ENCODE measurements at regions not wholly inside any gene's neighbourhood (a gene's known extent, or its start where the extent isn't known, plus 50 kb on each side); places are given as distances from the start of the nearest gene placed in this dataset.

DNA sequence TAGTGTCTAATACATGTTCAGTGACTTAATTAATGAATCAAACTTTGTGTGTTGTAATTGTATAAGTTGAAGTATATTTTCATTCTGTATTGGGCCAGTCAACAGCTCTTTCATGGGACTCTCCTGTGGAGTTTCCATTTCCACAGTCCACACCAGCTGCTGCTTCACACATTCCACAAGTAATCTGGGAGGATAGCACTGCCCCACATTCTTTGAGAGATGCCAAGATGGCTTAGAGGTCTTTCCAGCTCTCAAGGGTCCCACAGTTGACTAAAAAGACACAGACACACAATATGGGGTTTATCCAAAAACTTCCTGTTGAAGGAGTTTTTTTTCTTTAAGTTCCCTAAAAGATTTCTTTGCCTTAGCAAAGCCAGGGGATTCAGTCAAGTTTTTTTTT, 408.3 kb downstream of the AACS start:
- DNase-seq = no peak

DNA sequence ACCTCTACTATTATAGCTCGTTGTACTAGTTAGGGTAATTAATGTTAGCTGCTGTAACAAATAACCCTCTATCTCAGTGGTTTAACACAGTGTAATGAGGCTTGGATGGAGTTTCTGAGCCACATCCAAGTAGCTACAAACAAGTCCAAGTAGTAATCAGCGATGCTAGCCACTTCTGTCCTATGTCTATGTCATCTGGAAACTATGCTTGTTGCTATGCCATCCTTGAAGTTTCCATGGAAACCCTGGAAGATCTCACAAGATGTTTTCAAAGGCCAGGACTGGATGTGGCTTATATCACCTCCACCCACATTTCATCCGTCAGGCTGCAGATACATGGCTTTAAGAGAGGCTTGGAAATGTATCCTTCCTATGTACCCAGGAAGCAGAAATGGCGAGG, 422.1 kb downstream of the AACS start:
- peak in 4 of 58 donors; percentile 8 to 30 (median 26) for DNase-seq

GRCh38 chr12:125491553-125491952, 426.3 kb downstream of the AACS start:
- no peak for DNase-seq

GRCh38 chr12:125492354-125493270, 427.4 kb downstream of the AACS start:
- DNase-seq = no peak

- no peak for DNase-seq
These were observed 428.6 kb downstream of the AACS start for GRCh38 chr12:125493704-125494308.

GRCh38 chr12:125503128-125503527, 437.9 kb downstream of the AACS start:
- no peak for DNase-seq

GRCh38 chr12:125509195-125509594, 444.0 kb downstream of the AACS start:
- DNase-seq = no peak

DNA sequence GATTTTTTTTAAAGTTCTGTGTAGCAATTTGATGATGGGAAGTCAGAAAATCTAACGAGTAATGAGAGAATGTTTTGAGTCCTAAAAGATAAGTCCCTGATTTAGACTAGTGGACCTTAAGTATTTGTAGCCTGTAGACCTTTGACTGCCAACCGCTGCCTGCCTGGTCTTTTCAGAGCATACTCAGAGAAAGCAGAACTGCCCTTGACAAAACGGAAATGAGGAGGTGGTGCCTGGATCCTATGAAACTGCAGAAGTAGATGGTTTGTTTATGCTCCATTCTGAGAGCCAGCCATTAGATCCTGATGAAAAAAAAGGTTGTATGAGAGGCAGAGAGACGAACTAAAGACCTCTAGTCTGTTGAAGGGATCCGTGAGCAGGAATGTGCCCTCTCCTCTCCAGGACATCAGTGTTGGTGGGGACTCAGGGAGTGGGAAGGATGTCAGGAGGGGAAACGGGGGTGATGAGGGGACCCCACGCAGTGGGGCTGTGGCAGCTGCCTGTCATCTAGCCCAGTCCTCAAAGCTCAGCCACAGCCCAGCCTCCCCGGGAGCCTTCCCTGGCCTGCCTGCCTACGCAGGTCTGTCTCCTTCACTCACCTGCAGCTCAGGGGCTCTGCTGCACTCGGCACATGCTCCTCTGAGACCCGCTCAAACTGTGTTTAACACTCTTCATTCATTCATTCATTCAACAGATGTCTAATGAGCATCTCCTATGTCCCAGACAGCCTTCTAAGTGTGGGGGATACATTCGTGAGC, 447.5 kb downstream of the AACS start:
- no peak for DNase-seq

- no peak for DNase-seq
These were observed 450.7 kb downstream of the AACS start for GRCh38 chr12:125515887-125516286.

GRCh38 chr12:125518074-125518473, 452.8 kb downstream of the AACS start:
- no peak for DNase-seq

DNA sequence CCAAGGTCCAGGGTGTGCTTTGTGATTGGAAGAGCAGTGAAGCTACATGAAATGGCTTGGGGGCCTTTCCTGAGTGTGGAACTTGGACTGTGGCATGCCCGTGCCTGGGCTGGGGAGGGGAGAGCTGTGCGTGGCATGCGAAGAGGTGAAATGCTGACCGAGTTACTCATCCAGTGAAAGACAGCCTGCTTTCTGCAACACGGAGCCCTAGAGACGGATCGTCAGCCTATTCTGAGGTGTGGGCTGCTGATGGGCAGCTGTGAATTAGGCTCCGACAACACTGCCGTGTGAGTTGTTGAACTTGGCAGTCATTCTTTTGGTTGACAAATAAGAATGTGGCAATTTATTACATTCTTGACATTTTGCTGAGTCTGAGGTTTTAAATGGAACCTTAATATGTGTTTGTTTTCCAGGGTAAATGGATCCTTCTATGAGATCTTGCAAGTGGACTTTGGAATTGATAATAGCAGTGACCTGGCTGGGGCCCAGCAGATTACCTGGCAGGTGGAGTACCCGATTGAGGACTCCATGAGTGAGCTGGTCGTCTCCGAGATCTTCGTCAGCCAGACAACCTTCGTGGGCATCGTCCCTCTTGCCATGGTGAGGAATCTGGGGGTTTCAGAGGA, 453.9 kb downstream of the AACS start:
- no peak for DNase-seq

- DNase-seq = no peak
These were observed 460.6 kb downstream of the AACS start for GRCh38 chr12:125525879-125526278.

- DNase-seq = peak in 48 of 58 donors; percentile 18 to 94 (median 60)
These were observed 463.0 kb downstream of the AACS start for GRCh38 chr12:125528281-125528680.

DNA sequence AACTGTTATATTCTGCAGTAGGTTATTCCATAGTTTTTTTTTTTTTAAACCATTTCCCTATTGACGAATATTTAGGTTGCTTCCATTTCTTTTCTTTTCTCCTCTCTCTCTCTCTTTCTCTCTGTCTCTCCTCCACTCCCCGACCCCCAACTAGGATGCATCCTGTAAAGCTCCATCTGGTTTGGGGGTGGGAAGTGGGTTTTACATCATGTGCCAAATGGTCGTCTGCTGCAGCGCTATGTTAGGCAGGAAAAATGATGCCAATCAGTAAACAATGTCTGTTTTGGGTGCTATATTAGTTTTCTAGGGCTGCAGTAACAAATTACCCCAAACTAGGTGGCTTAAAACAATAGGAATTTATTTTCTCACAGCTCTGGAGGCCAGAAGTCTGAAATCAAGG, 465.0 kb downstream of the AACS start:
- no peak for DNase-seq

DNA sequence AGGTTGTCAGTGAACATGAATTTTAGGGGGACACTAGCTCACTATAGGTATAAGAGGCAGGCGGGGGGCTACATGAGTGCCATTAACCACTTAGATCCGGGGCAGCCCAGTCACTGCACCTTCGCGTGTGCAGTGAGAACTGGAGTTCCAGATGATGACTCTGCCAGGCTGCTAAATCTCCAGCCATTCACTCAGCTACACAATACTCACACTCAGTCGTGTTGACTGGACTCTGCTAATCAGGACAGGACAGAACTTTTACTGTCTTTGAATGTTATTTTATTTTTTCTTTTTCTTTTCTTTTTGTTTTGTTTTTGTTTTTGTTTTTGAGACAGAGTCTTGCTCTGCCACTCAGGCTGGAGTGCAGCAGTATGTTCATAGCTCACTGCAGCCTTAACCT, 465.6 kb downstream of the AACS start:
- no peak for DNase-seq

- no peak for DNase-seq
These were observed 466.3 kb downstream of the AACS start for GRCh38 chr12:125531574-125531973.

GRCh38 chr12:125533434-125534029, 468.3 kb downstream of the AACS start:
- DNase-seq = peak in 49 of 58 donors; percentile 9 to 84 (median 52)

- peak in 10 of 58 donors; percentile 3 to 36 (median 12) for DNase-seq
These were observed 473.4 kb downstream of the AACS start for GRCh38 chr12:125538401-125539199.

DNA sequence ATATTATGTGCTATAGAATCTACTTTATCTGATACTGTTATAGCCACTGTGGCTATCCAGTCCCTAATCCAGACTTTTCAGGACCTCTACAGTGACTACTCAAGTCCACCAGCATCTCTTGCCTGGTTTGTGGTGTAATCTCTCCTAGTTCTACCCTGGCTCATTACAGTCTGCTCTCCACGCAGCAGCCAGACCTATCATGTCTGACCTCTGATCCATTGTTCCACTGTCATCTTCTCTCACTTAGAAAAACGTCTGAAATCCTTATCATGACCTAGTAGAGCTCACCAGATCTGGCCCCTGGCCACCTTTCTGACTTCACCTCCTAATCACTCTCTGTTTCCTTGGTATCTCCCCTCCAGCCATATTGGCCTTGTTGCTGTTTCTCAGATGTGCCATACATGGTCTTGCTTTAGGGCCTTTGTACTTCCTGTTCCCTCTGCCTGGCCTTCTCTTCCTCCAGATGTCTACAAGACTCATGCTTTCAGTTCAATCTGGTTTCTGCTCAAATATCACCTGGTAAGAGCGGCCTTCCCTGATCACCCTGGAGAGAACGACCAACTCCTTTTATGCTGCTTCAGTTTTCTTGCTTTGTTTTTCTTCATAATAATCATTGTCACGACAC, 475.5 kb downstream of the AACS start:
- no peak for DNase-seq

GRCh38 chr12:125544960-125545359, 479.7 kb downstream of the AACS start:
- no peak for DNase-seq
